Liver (tissue), 8 donors: ENCODE measurements at regions not wholly inside any gene's neighbourhood (a gene's known extent, or its start where the extent isn't known, plus 50 kb on each side); places are given as distances from the start of the nearest gene placed in this dataset.

Source experiments
- DNase-seq: peaks from one replicate; pipeline ENCODE4 v3.0.0-alpha.2; 2017; ENCODE audit warnings: low spot score
- H3K27ac ChIP-seq, 2 donors: one replicate each; pipeline ENCODE4 v1.7.0; 2013; ENCODE audit warnings: inconsistent platforms in 2 of 2, low read length in 2 of 2, control low read depth in 1 of 2, low read depth in 1 of 2, mild to moderate bottlenecking in 1 of 2
- H3K27me3 ChIP-seq, 4 donors: one replicate each; pipeline versions ENCODE4 v1.6.1 to v1.7.0; 2013; ENCODE audit warnings: low read length in 3 of 4, inconsistent platforms in 1 of 4, mild to moderate bottlenecking in 1 of 4, moderate library complexity in 1 of 4; ENCODE audit not compliant: control insufficient read depth in 4 of 4, insufficient read depth in 4 of 4
- H3K36me3 ChIP-seq, 4 donors: one replicate each; pipeline versions ENCODE4 v1.6.1 to v1.7.0; 2013; ENCODE audit warnings: low read length in 3 of 4, mild to moderate bottlenecking in 3 of 4, low read depth in 1 of 4, moderate library complexity in 1 of 4; ENCODE audit not compliant: control insufficient read depth in 4 of 4, insufficient read depth in 3 of 4
- H3K4me1 ChIP-seq, 4 donors: one replicate each; pipeline versions ENCODE4 v1.6.1 to v1.7.0; 2013; ENCODE audit warnings: low read length in 3 of 4, mild to moderate bottlenecking in 3 of 4, moderate library complexity in 1 of 4; ENCODE audit not compliant: control insufficient read depth in 4 of 4, insufficient read depth in 4 of 4
- H3K4me3 ChIP-seq, 3 donors: one replicate each; pipeline versions ENCODE4 v1.6.1 to v1.7.0; 2013; ENCODE audit warnings: low read length in 3 of 3, control low read depth in 1 of 3, low read depth in 1 of 3, mild to moderate bottlenecking in 1 of 3
- H3K9ac ChIP-seq, 2 donors: one replicate each; pipeline ENCODE4 v1.7.0; 2013; ENCODE audit warnings: low read length in 2 of 2, mild to moderate bottlenecking in 2 of 2, moderate library complexity in 2 of 2, control low read depth in 1 of 2, low read depth in 1 of 2
- H3K9me3 ChIP-seq, 4 donors: one replicate each; pipeline versions ENCODE4 v1.6.1 to v1.7.0; 2013; ENCODE audit warnings: low read length in 3 of 4; ENCODE audit not compliant: control insufficient read depth in 4 of 4
- ATF3 ChIP-seq: IDR thresholded peaks from 2 replicates; pipeline ENCODE4 v1.6.1; 2016; ENCODE audit warnings: antibody characterized with exemption
- EGR1 ChIP-seq, 2 donors: IDR thresholded peaks; 2 replicates each; pipeline ENCODE4 v1.6.1; 2016 to 2018; ENCODE audit warnings: antibody characterized with exemption in 2 of 2, low read depth in 2 of 2
- FOXA1 ChIP-seq: IDR thresholded peaks from 2 replicates; pipeline ENCODE4 v1.6.1; 2016; ENCODE audit warnings: antibody characterized with exemption
- FOXA2 ChIP-seq: IDR thresholded peaks from 2 replicates; pipeline ENCODE4 v1.6.1; 2016; ENCODE audit warnings: antibody characterized with exemption
- GABPA ChIP-seq, 2 donors: IDR thresholded peaks in 1 of 2; conservative IDR thresholded peaks in 1 of 2; 2 replicates each; pipeline ENCODE4 v1.6.1; 2016; ENCODE audit warnings: antibody characterized with exemption in 2 of 2, mild to moderate bottlenecking in 1 of 2, moderate library complexity in 1 of 2
- HNF4A ChIP-seq, 2 donors: conservative IDR thresholded peaks; 2 replicates each; pipeline ENCODE4 v1.6.1; 2016; ENCODE audit warnings: antibody characterized with exemption in 2 of 2, mild to moderate bottlenecking in 2 of 2
- HNF4G ChIP-seq: IDR thresholded peaks from 2 replicates; pipeline ENCODE4 v1.6.1; 2016; ENCODE audit warnings: antibody characterized with exemption
- JUND ChIP-seq, 2 donors: IDR thresholded peaks; 2 replicates each; pipeline ENCODE4 v1.6.1; 2016; ENCODE audit warnings: antibody characterized with exemption in 2 of 2
- MAX ChIP-seq: IDR thresholded peaks from 2 replicates; pipeline ENCODE4 v1.6.1; 2016; ENCODE audit warnings: antibody characterized with exemption
- NR2F2 ChIP-seq: IDR thresholded peaks from 2 replicates; pipeline ENCODE4 v1.6.1; 2016; ENCODE audit warnings: antibody characterized with exemption
- RAD21 ChIP-seq, 2 donors: IDR thresholded peaks; 2 replicates each; pipeline ENCODE4 v1.6.1; 2016; ENCODE audit warnings: antibody characterized with exemption in 2 of 2, mild to moderate bottlenecking in 2 of 2
- RXRA ChIP-seq, 2 donors: IDR thresholded peaks; 2 replicates each; pipeline ENCODE4 v1.6.1; 2017 to 2018; ENCODE audit warnings: antibody characterized with exemption in 2 of 2, mild to moderate bottlenecking in 1 of 2
- SP1 ChIP-seq: IDR thresholded peaks from 2 replicates; pipeline ENCODE4 v1.6.1; 2018; ENCODE audit warnings: antibody characterized with exemption, mild to moderate bottlenecking
- TAF1 ChIP-seq: conservative IDR thresholded peaks from 2 replicates; pipeline ENCODE4 v1.6.1; 2016; ENCODE audit warnings: antibody characterized with exemption, mild to moderate bottlenecking
- YY1 ChIP-seq: IDR thresholded peaks from 2 replicates; pipeline ENCODE4 v1.6.1; 2016; ENCODE audit warnings: antibody characterized with exemption, mild to moderate bottlenecking
- WGBS: extraction: QIAGEN DNeasy Blood & Tissue Kit; methylation state at CpG from one replicate; pipeline ENCODE4 v1.1.7; 2013; 5-methylcytosine and 5-hydroxymethylcytosine counted together
- TF ChIP-seq, protein P1 (sequence below): IDR thresholded peaks from 2 replicates; pipeline ENCODE4 v1.6.1; 2016; ENCODE audit warnings: antibody characterized with exemption, mild to moderate bottlenecking
- TF ChIP-seq, protein P2 (sequence below): fragments of 150-350 bp; IDR thresholded peaks from 2 replicates; pipeline ENCODE4 v1.5.1; 2017; ENCODE audit warnings: improper control_type of control experiment, low read depth, low read length; ENCODE audit not compliant: missing input control
- donor health status: healthy.
- donor health status: healthy.
- donor health status: healthy.
- donor health status: healthy.
- donor health status: healthy.

GRCh38 chr6:19454001-19454720 lies 383.0 kb upstream of the ID4 start:
- Histone ChIP-seq H3K9ac (no peak overlapping the region), H3K9me3 (peaks cover 0 to 5% (median 0%) of the 10 kb centered on the region in 4 donors), H3K4me3 (no peak overlapping the region), H3K27me3 (peaks cover 0 to 3% (median 0%) of the 10 kb centered on the region in 4 donors), H3K36me3 (no peaks in the 10 kb centered on the region), H3K27ac (no peak overlapping the region), H3K4me1 (no peaks in the 10 kb centered on the region)
- TF ChIP-seq RXRA (IDR thresholded peaks at IDR 0.05) (no peak), JUND (IDR thresholded peaks at IDR 0.05) (no peak), SP1 (no peak), NR2F2 (no peak), MAX (no peak), FOXA1 (no peak), HNF4A (conservative IDR thresholded peaks at IDR 0.05) (no peak), FOXA2 (no peak), RAD21 (IDR thresholded peaks at IDR 0.05) (no peak), HNF4G (no peak), TAF1 (no peak), EGR1 (IDR thresholded peaks at IDR 0.05; ENCODE audit: low read depth in 2 of 2) (no peak), YY1 (no peak), GABPA (IDR thresholded peaks at IDR 0.05 in 1 of 2, conservative IDR thresholded peaks at IDR 0.05 in 1 of 2) (no peak), ATF3 (no peak)
- TF ChIP-seq, protein P1, sequence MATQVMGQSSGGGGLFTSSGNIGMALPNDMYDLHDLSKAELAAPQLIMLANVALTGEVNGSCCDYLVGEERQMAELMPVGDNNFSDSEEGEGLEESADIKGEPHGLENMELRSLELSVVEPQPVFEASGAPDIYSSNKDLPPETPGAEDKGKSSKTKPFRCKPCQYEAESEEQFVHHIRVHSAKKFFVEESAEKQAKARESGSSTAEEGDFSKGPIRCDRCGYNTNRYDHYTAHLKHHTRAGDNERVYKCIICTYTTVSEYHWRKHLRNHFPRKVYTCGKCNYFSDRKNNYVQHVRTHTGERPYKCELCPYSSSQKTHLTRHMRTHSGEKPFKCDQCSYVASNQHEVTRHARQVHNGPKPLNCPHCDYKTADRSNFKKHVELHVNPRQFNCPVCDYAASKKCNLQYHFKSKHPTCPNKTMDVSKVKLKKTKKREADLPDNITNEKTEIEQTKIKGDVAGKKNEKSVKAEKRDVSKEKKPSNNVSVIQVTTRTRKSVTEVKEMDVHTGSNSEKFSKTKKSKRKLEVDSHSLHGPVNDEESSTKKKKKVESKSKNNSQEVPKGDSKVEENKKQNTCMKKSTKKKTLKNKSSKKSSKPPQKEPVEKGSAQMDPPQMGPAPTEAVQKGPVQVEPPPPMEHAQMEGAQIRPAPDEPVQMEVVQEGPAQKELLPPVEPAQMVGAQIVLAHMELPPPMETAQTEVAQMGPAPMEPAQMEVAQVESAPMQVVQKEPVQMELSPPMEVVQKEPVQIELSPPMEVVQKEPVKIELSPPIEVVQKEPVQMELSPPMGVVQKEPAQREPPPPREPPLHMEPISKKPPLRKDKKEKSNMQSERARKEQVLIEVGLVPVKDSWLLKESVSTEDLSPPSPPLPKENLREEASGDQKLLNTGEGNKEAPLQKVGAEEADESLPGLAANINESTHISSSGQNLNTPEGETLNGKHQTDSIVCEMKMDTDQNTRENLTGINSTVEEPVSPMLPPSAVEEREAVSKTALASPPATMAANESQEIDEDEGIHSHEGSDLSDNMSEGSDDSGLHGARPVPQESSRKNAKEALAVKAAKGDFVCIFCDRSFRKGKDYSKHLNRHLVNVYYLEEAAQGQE: no peak
- TF ChIP-seq, protein P2, sequence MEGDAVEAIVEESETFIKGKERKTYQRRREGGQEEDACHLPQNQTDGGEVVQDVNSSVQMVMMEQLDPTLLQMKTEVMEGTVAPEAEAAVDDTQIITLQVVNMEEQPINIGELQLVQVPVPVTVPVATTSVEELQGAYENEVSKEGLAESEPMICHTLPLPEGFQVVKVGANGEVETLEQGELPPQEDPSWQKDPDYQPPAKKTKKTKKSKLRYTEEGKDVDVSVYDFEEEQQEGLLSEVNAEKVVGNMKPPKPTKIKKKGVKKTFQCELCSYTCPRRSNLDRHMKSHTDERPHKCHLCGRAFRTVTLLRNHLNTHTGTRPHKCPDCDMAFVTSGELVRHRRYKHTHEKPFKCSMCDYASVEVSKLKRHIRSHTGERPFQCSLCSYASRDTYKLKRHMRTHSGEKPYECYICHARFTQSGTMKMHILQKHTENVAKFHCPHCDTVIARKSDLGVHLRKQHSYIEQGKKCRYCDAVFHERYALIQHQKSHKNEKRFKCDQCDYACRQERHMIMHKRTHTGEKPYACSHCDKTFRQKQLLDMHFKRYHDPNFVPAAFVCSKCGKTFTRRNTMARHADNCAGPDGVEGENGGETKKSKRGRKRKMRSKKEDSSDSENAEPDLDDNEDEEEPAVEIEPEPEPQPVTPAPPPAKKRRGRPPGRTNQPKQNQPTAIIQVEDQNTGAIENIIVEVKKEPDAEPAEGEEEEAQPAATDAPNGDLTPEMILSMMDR: no peak
- 66% methylated on average over 3 of the region's 3 CpGs for whole genome bisulfite sequencing
- no peak for DNase-seq

GRCh38 chr6:19454721-19455392 lies 382.3 kb upstream of the ID4 start:
- no peaks in the 10 kb centered on the region for H3K4me1 ChIP-seq
- peaks cover 0 to 5% (median 0%) of the 10 kb centered on the region in 4 donors for H3K9me3 ChIP-seq
- H3K27ac ChIP-seq: no peak overlapping the region
- peaks cover 0 to 3% (median 0%) of the 10 kb centered on the region in 4 donors for H3K27me3 ChIP-seq
- no peaks in the 10 kb centered on the region for H3K36me3 ChIP-seq
- 81% methylated on average over 2 of the region's 2 CpGs for WGBS
- no peak overlapping the region for H3K4me3 ChIP-seq
- TF ChIP-seq GABPA (IDR thresholded peaks at IDR 0.05 in 1 of 2, conservative IDR thresholded peaks at IDR 0.05 in 1 of 2): no peak
- DNase-seq: no peak
- H3K9ac ChIP-seq: no peak overlapping the region
